ENCODE measurements at regions not wholly inside any gene's neighbourhood (a gene's known extent, or its start where the extent isn't known, plus 50 kb on each side); places are given as distances from the start of the nearest gene placed in this dataset.

DNA sequence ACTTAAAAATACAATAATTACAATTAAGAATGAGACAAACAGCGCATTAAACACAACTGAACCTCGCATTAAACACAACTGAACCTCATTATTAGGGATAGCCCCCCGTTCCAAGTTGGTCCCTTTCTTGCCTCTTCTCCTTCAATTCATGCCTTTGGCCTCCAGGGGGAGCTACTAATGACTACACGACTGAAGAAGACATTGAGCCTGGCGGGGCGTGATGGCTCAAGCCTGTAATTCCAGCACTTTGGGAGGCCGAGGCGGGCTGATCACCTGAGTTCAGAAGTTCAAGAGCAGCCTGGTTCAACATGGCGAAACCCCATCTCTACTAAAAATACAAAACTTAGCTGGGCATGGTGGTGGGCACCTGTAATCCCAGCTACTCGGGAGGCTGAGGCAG is 56.4 kb upstream of the NWD2 start:
- TF ChIP-seq, protein P1, sequence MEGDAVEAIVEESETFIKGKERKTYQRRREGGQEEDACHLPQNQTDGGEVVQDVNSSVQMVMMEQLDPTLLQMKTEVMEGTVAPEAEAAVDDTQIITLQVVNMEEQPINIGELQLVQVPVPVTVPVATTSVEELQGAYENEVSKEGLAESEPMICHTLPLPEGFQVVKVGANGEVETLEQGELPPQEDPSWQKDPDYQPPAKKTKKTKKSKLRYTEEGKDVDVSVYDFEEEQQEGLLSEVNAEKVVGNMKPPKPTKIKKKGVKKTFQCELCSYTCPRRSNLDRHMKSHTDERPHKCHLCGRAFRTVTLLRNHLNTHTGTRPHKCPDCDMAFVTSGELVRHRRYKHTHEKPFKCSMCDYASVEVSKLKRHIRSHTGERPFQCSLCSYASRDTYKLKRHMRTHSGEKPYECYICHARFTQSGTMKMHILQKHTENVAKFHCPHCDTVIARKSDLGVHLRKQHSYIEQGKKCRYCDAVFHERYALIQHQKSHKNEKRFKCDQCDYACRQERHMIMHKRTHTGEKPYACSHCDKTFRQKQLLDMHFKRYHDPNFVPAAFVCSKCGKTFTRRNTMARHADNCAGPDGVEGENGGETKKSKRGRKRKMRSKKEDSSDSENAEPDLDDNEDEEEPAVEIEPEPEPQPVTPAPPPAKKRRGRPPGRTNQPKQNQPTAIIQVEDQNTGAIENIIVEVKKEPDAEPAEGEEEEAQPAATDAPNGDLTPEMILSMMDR (IDR thresholded peaks at IDR 0.05) = no peak
- no peak for TF ChIP-seq POLR2A (IDR thresholded peaks at IDR 0.05)
